ENCODE measurements at regions not wholly inside any gene's neighbourhood (a gene's known extent, or its start where the extent isn't known, plus 50 kb on each side); places are given as distances from the start of the nearest gene placed in this dataset.
"Not testable (repeated sequence)": the region's sequence is repeated elsewhere in the genome, so short reads cannot be mapped to it uniquely, and the experiment has no call there.

DNA sequence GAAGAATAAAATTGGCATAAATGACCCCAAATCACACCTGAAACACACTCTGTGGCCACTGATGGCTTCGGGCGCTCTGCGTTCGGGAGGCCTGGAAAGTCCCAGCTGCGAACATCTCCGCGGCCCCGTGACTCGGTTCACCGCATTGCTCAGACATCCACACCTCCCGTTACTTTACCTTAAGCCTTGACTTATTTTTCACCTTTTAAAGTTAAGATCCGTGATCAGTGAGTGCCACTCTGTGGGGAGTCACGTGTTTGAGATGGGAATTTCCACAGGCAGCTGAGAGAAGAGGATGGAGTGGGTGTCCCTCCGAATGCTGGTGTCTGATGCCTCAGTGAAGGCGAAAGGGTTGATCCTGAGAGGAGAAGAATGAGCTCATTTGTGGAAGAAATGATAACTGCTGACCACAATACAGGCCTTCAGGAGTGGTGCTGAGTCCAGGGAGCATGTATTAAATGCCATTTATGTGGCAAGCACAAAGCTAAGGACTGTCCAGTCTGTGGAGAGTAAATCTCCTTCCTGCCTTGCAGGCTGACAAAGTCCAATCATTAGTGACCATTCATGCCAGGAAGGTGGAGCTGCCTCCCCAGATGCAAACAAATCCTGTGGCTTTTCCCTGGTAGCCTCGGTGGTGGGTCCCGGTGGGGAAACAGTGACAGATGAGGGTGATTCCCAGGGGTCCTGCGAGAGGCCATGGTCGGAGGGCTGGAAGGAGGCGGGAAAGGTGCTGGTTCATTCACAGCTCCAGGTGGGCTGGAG is 168.8 kb downstream of the RTP5 start:
- H3K4me1 ChIP-seq (ENCODE audit: control insufficient read depth, insufficient read depth, low read length), result no peaks in the 10 kb centered on the region
- peaks cover 80% of the 10 kb centered on the region for H3K27me3 ChIP-seq (ENCODE audit: control insufficient read depth, insufficient read depth, low read length)
- no peaks in the 10 kb centered on the region for H3K9me3 ChIP-seq (replicated peaks; ENCODE audit: low read length)
- no peaks in the 10 kb centered on the region for H3K36me3 ChIP-seq (ENCODE audit: insufficient read depth, low read length)
- H3K4me2 ChIP-seq (ENCODE audit: low read length), result no peak overlapping the region
- no peak overlapping the region for H3K4me3 ChIP-seq (ENCODE audit: low read length)
- no peak overlapping the region for H3K9ac ChIP-seq (ENCODE audit: low read depth, low read length)

DNA sequence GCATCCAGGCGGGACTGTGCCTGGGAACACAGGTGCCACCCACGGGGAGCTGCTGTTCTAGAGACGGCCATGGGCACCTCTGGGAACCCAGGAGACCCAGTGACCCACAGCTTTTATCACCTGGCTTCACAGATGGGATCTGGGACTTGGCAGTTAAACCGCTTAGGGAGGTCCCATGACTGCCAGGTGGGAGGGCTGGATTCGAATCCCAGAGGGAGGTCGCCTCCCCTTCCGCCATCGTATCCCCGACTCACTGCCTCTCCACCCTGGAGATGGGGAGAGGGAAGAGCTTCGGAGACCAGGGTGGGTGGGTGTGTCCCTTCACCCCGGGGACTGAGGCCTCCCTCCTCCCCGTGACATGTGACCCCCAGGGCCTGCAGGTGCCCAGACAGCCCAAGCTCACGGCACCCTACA is 169.4 kb downstream of the RTP5 start:
- Histone ChIP-seq H3K4me2 (ENCODE audit: low read length) (no peak overlapping the region), H3K27me3 (ENCODE audit: control insufficient read depth, insufficient read depth, low read length) (peaks cover 74% of the 10 kb centered on the region), H3K4me3 (ENCODE audit: low read length) (no peak overlapping the region)

DNA sequence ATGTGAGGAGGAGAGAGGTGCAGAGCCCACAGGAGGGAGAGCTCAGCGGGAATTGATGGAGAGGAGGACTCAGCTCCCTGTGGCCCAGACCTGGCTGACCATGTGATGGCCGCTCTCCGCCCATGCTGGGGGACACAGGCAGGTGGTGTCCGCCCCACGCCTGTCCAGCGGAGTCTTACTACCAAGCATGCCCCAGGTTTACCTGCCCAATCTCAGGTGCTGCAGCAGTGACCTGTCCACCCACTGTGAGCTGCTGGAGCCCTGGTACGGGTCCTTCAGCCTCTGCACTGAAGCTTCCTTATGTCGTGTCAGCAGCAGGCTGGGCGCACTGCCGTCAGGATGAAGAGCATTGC is 170.8 kb downstream of the RTP5 start:
- H3K36me3 ChIP-seq (ENCODE audit: insufficient read depth, low read length), result no peaks in the 10 kb centered on the region
- H3K27me3 ChIP-seq (ENCODE audit: control insufficient read depth, insufficient read depth, low read length), result peaks cover 65% of the 10 kb centered on the region
- H3K9ac ChIP-seq (ENCODE audit: low read depth, low read length), result no peak overlapping the region
- H3K4me2 ChIP-seq (ENCODE audit: low read length), result no peak overlapping the region
- H3K9me3 ChIP-seq (replicated peaks; ENCODE audit: low read length), result no peaks in the 10 kb centered on the region
- H3K4me3 ChIP-seq (ENCODE audit: low read length), result no peak overlapping the region
- H3K4me1 ChIP-seq (ENCODE audit: control insufficient read depth, insufficient read depth, low read length), result no peaks in the 10 kb centered on the region

More for the DNA sequence above, 169.4 kb downstream of the RTP5 start:
- Histone ChIP-seq H3K36me3 (ENCODE audit: insufficient read depth, low read length) (no peaks in the 10 kb centered on the region), H3K9me3 (replicated peaks; ENCODE audit: low read length) (no peaks in the 10 kb centered on the region), H3K4me1 (ENCODE audit: control insufficient read depth, insufficient read depth, low read length) (no peaks in the 10 kb centered on the region), H3K9ac (ENCODE audit: low read depth, low read length) (no peak overlapping the region)

DNA sequence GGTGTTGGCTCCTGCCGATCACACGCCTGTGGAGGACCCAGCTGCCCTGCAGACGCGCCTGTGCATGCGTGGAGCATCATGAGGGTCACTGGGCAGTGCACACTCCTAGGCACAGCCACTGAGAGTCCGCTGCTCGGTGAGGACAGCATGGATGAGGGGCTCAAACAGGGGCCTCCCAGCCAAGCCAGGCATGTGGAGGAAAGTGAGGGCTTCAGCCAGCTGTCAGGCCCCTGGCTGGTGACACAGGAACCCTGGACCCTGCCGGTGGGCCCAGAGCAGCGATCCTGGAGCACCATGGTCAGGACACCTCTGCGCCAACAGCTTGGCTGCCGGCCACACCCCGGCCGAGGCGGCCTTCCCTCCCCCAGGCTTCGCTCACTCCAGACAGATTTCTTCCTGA is 171.2 kb downstream of the RTP5 start:
- H3K36me3 ChIP-seq (ENCODE audit: insufficient read depth, low read length), result no peaks in the 10 kb centered on the region

DNA sequence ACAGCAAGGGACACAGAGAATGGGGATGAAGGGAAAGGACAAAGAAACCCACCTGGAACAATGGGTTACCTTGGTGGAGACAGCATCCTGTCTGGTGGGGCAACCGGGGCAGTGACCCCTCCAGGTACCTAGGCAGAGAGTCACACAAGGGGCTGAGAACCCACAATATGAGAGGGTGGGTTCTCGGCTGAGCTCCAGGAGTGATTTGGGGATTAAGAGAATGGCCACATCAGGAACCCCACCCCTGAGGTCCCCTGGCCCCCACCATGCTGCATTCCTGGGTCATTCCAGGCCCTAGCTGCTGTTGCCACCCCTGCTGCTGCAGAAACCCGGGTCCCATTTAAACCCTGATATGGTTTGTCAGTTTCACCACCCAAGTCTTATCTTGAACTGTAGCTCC is 172.3 kb downstream of the RTP5 start:
- H3K4me3 ChIP-seq (ENCODE audit: low read length), result no peak overlapping the region
- no peaks in the 10 kb centered on the region for H3K4me1 ChIP-seq (ENCODE audit: control insufficient read depth, insufficient read depth, low read length)
- no peak overlapping the region for H3K9ac ChIP-seq (ENCODE audit: low read depth, low read length)
- H3K9me3 ChIP-seq (replicated peaks; ENCODE audit: low read length), result no peaks in the 10 kb centered on the region
- no peak overlapping the region for H3K4me2 ChIP-seq (ENCODE audit: low read length)
- H3K36me3 ChIP-seq (ENCODE audit: insufficient read depth, low read length), result no peaks in the 10 kb centered on the region
- peaks cover 54% of the 10 kb centered on the region for H3K27me3 ChIP-seq (ENCODE audit: control insufficient read depth, insufficient read depth, low read length)

More for the DNA sequence above, 171.2 kb downstream of the RTP5 start:
- Histone ChIP-seq H3K9ac (ENCODE audit: low read depth, low read length) (no peak overlapping the region), H3K4me1 (ENCODE audit: control insufficient read depth, insufficient read depth, low read length) (no peaks in the 10 kb centered on the region), H3K27me3 (ENCODE audit: control insufficient read depth, insufficient read depth, low read length) (peaks cover 61% of the 10 kb centered on the region), H3K4me3 (ENCODE audit: low read length) (no peak overlapping the region), H3K4me2 (ENCODE audit: low read length) (no peak overlapping the region), H3K9me3 (replicated peaks; ENCODE audit: low read length) (no peaks in the 10 kb centered on the region)

DNA sequence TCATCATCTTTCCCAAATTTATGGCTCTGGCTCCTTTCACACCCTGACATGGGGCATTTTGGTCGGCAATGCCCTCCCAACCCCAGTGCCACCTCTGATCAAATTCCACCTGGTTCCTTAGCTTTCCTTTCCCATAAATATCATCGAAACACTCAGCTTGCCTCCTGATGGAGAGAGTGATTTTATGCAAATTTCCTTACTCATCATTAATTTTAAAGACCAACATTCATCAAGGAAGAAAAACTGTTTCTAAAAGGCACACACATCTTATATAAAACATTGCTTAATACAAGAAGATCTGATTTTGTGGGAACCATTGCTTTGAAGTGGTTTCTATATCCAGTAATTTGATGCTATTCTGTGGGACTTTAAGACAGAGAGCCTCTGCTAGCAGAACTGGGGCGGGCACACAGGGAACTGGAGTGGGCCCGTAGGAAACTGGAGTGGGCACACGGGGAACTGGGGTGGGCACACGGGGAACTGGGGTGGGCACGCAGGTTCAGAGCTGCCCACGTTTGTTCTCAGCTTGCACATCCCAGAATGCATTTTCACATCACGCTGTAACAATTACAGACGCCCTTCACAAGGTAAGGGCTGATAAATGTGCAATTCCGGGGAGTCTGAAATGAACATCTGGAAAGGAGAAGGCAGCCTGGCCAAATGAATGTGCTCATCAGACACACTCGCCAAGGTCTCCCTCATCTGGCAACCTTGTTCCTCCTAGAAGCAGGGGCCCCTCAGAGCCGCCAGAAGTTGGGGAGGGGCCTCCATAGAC is 174.2 kb downstream of the RTP5 start:
- Histone ChIP-seq H3K9me3 (replicated peaks; ENCODE audit: low read length) (no peaks in the 10 kb centered on the region), H3K36me3 (ENCODE audit: insufficient read depth, low read length) (no peaks in the 10 kb centered on the region), H3K9ac (ENCODE audit: low read depth, low read length) (no peak overlapping the region), H3K27me3 (ENCODE audit: control insufficient read depth, insufficient read depth, low read length) (peaks cover 42% of the 10 kb centered on the region), H3K4me3 (ENCODE audit: low read length) (no peak overlapping the region), H3K4me2 (ENCODE audit: low read length) (no peak overlapping the region), H3K4me1 (ENCODE audit: control insufficient read depth, insufficient read depth, low read length) (no peaks in the 10 kb centered on the region)

DNA sequence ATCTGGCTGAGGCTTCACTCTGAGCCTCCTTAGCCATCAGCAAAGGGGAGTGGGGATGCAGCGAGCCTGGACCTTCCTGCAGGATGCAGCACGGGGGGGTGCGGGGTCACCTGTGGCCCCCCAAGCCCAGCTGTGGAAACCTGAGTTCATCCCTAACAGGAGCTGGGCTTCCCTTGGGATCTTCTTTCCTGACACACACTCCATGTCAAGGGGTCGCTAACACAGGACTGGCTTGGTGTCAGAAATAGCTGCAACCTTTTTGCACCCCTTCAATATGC is 174.7 kb downstream of the RTP5 start:
- Histone ChIP-seq H3K4me1 (ENCODE audit: control insufficient read depth, insufficient read depth, low read length) (no peaks in the 10 kb centered on the region), H3K27me3 (ENCODE audit: control insufficient read depth, insufficient read depth, low read length) (peaks cover 39% of the 10 kb centered on the region), H3K9me3 (replicated peaks; ENCODE audit: low read length) (no peaks in the 10 kb centered on the region), H3K4me2 (ENCODE audit: low read length) (no peak overlapping the region), H3K4me3 (ENCODE audit: low read length) (no peak overlapping the region), H3K36me3 (ENCODE audit: insufficient read depth, low read length) (no peaks in the 10 kb centered on the region), H3K9ac (ENCODE audit: low read depth, low read length) (no peak overlapping the region)

DNA sequence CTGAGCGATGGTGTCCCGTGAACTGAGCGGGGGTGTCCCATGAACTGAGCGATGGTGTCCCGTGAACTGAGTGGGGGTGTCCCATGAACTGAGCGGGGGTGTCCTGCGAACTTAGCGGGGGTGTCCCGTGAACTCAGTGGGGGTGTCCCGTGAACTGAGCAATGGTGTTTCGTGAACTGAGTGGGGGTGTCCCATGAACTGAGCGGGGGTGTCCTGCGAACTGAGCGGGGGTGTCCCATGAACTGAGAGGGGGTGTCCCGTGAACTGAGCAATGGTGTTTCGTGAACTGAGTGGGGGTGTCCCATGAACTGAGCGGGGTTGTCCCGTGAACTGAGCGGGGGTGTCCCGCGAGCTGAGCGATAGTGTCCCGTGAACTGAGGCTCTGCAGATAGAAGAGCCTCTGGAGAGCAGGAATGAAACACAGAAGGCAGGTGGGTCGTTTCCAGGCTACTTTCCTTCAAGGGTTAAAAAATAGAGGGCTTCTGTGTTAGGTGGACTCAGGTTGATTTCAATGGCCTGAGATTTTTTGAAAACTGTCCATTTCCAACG is 176.1 kb downstream of the RTP5 start:
- H3K27me3 ChIP-seq (ENCODE audit: control insufficient read depth, insufficient read depth, low read length), result peaks cover 39% of the 10 kb centered on the region
- not testable (repeated sequence) for H3K4me3 ChIP-seq (ENCODE audit: low read length); H3K36me3 ChIP-seq (ENCODE audit: insufficient read depth, low read length); H3K4me2 ChIP-seq (ENCODE audit: low read length); H3K4me1 ChIP-seq (ENCODE audit: control insufficient read depth, insufficient read depth, low read length); H3K9me3 ChIP-seq (replicated peaks; ENCODE audit: low read length); H3K9ac ChIP-seq (ENCODE audit: low read depth, low read length)

DNA sequence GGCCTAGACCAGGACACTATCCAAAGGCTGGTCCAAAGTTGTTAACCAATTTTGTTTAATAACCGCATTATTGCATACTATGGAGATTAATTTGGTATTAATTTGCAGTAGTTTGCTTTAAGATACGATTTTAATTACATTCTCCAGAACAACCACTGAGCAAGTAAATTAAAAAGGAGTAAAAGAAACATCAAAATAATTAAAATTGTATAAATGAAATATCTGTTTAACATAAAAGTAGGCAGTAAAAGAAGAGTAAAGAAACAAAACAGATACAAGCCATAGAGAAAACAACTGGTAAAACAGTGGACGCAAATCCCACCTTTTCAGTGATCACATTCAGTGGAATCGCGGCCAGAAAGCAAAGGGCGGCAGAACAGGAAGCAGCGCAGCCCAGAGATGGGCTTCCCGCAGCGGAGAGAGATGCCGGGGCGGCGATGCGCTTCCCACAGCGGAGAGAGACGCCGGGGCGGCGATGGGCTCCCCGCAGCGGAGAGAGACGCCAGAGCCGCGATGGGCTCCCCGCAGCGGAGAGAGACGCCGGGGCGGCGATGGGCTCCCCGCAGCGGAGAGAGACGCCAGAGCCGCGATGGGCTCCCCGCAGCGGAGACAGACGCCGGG is 176.8 kb downstream of the RTP5 start:
- H3K4me2 ChIP-seq (ENCODE audit: low read length), result no peak overlapping the region
- H3K27me3 ChIP-seq (ENCODE audit: control insufficient read depth, insufficient read depth, low read length), result peaks cover 39% of the 10 kb centered on the region
- no peaks in the 10 kb centered on the region for H3K36me3 ChIP-seq (ENCODE audit: insufficient read depth, low read length)
- no peak overlapping the region for H3K9ac ChIP-seq (ENCODE audit: low read depth, low read length)
- no peaks in the 10 kb centered on the region for H3K4me1 ChIP-seq (ENCODE audit: control insufficient read depth, insufficient read depth, low read length)
- no peak overlapping the region for H3K4me3 ChIP-seq (ENCODE audit: low read length)
- no peaks in the 10 kb centered on the region for H3K9me3 ChIP-seq (replicated peaks; ENCODE audit: low read length)

DNA sequence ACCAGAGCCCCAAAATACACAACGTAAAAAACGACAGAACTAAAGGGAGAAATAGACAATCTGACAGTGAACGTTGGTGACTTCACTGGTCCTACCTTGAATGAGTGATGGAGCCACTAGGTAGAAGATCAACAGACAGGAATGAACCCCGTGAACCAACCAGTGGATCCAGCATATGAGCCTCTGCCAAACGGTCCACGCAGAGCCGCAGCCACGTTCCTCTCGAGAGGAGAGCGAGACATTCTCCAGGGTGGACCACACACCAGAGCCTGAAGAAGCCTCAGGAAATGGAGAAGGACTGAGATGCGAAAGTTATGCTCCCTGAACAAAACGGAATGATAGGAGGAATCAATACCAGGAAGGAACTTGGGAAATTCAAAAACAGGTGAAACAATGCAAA is 178.4 kb downstream of the RTP5 start:
- Histone ChIP-seq H3K27me3 (ENCODE audit: control insufficient read depth, insufficient read depth, low read length) (peaks cover 46% of the 10 kb centered on the region), H3K36me3 (ENCODE audit: insufficient read depth, low read length) (no peaks in the 10 kb centered on the region), H3K4me3 (ENCODE audit: low read length) (no peak overlapping the region), H3K9me3 (replicated peaks; ENCODE audit: low read length) (no peaks in the 10 kb centered on the region), H3K4me1 (ENCODE audit: control insufficient read depth, insufficient read depth, low read length) (no peaks in the 10 kb centered on the region), H3K9ac (ENCODE audit: low read depth, low read length) (no peak overlapping the region), H3K4me2 (ENCODE audit: low read length) (no peak overlapping the region)

DNA sequence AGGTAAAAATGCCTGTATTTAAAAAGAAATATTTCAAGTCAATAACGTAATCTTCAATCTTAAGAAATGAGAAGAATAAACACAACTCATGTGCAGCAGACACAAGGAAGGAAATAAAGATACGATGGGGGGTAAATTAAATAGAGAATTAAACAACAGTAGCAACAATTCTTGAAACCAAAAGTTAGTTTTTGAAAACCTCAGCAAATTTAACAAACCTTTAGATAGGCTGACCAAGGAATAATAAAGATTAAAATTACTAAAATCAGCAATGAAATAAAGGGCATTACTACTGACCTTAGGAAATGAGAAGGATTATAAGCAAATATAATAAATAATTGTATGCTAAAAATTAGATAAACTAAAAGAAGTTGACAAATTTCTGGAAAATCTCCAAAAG is 178.9 kb downstream of the RTP5 start:
- no peaks in the 10 kb centered on the region for H3K9me3 ChIP-seq (replicated peaks; ENCODE audit: low read length)
- H3K36me3 ChIP-seq (ENCODE audit: insufficient read depth, low read length), result no peaks in the 10 kb centered on the region
- no peak overlapping the region for H3K9ac ChIP-seq (ENCODE audit: low read depth, low read length)
- no peaks in the 10 kb centered on the region for H3K4me1 ChIP-seq (ENCODE audit: control insufficient read depth, insufficient read depth, low read length)
- H3K4me3 ChIP-seq (ENCODE audit: low read length), result no peak overlapping the region
- H3K4me2 ChIP-seq (ENCODE audit: low read length), result no peak overlapping the region
- H3K27me3 ChIP-seq (ENCODE audit: control insufficient read depth, insufficient read depth, low read length), result peaks cover 51% of the 10 kb centered on the region

All from skeletal muscle satellite cell (primary cell).